Endodermal cell (in vitro differentiated cells): ENCODE measurements at regions not wholly inside any gene's neighbourhood (a gene's known extent, or its start where the extent isn't known, plus 50 kb on each side); places are given as distances from the start of the nearest gene placed in this dataset.

Experiments used
- DNase-seq: peaks from one replicate; pipeline ENCODE4 v3.0.0-alpha.2; 2017
- H3K27ac ChIP-seq: 2 replicates; pipeline ENCODE4 v1.5.1; 2013; ENCODE audit warnings: mild to moderate bottlenecking, low read depth, low read length, moderate library complexity
- H3K27me3 ChIP-seq: 2 replicates; pipeline ENCODE4 v1.6.1; 2013; ENCODE audit warnings: mild to moderate bottlenecking, low read length, moderate library complexity; ENCODE audit not compliant: insufficient read depth, control insufficient read depth, poor library complexity, severe bottlenecking
- H3K36me3 ChIP-seq: 2 replicates; pipeline ENCODE4 v1.7.0; 2013; ENCODE audit warnings: mild to moderate bottlenecking, low read length, moderate library complexity; ENCODE audit not compliant: control insufficient read depth, insufficient read depth
- H3K4me1 ChIP-seq: one replicate; pipeline ENCODE4 v1.7.0; 2013; ENCODE audit warnings: low read length; ENCODE audit not compliant: control insufficient read depth, insufficient read depth
- H3K4me3 ChIP-seq: 2 replicates; pipeline ENCODE4 v1.5.1; 2013; ENCODE audit warnings: mild to moderate bottlenecking, low read length, moderate library complexity
- H3K9ac ChIP-seq: 2 replicates; pipeline ENCODE4 v1.6.1; 2013; ENCODE audit warnings: mild to moderate bottlenecking, low read length, moderate library complexity; ENCODE audit not compliant: poor library complexity, severe bottlenecking; ENCODE audit errors: extremely low read depth
- H3K9me3 ChIP-seq: 2 replicates; pipeline ENCODE4 v1.6.1; 2013; ENCODE audit warnings: mild to moderate bottlenecking, low read length, moderate library complexity; ENCODE audit not compliant: control insufficient read depth
- H3K27ac Mint-ChIP-seq: 2 replicates; pipeline ENCODE4 v1.8.0; 2020; ENCODE audit warnings: mixed read lengths
- H3K27me3 Mint-ChIP-seq: 2 replicates; pipeline ENCODE4 v1.8.0; 2021; ENCODE audit warnings: mild to moderate bottlenecking, mixed read lengths; ENCODE audit not compliant: insufficient read depth
- H3K36me3 Mint-ChIP-seq: 2 replicates; pipeline ENCODE4 v1.8.0; 2020; ENCODE audit warnings: low read depth, mixed read lengths
- H3K4me1 Mint-ChIP-seq: 2 replicates; pipeline ENCODE4 v1.8.0; 2020; ENCODE audit warnings: mixed read lengths
- H3K4me3 Mint-ChIP-seq: 2 replicates; pipeline ENCODE4 v1.8.0; 2020; ENCODE audit warnings: mild to moderate bottlenecking, moderate library complexity, mixed read lengths
- H3K9me3 Mint-ChIP-seq: 2 replicates; pipeline ENCODE4 v1.8.0; 2020; ENCODE audit warnings: mild to moderate bottlenecking, mixed read lengths
- WGBS, 2 experiments: methylation state at CpG; one replicate each; pipeline versions ENCODE4 v1.1.5 to v1.1.7; 2013; ENCODE audit warnings: missing lambda C conversion rate in 2 of 2, mixed read lengths in 1 of 2; ENCODE audit not compliant: insufficient coverage in 1 of 2, insufficient read length in 1 of 2; 5-methylcytosine and 5-hydroxymethylcytosine counted together
- TF ChIP-seq, protein P1 (sequence below): fragments of 200-600 bp; sonication (generic); conservative IDR thresholded peaks from 2 replicates; pipeline ENCODE4 v1.5.0; 2021; ENCODE audit warnings: antibody characterized with exemption, mild to moderate bottlenecking

DNA sequence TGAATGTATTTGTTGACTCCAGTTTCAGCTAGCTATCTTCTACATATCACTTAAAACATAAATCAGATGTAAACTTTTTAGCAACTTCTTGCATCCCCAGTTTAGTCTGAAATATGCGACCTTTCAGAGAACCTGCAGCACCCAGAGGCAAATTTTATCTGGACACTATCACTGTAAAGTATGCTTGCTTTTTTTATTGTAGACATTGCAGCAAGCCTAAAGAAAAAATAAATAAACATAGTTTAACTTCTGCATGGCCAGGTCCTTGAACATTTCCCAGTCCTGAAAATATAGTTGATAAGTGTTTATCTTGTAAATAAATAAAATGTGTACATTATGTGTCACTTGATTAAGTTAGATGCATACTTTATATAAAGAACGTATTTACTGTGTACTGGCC lies 1829.4 kb downstream of the PCDH9 start:
- Histone ChIP-seq H3K4me3 (no peak overlapping the region), H3K27ac (no peak overlapping the region), H3K9ac (no peak overlapping the region), H3K27me3 (no peaks in the 10 kb centered on the region), H3K36me3 (no peaks in the 10 kb centered on the region), H3K4me1 (no peaks in the 10 kb centered on the region), H3K9me3 (no peaks in the 10 kb centered on the region)
- Mint-ChIP-seq H3K27ac (no peak overlapping the region), H3K9me3 (no peaks in the 10 kb centered on the region), H3K36me3 (no peaks in the 10 kb centered on the region), H3K27me3 (no peaks in the 10 kb centered on the region), H3K4me3 (no peak overlapping the region), H3K4me1 (no peaks in the 10 kb centered on the region)
- no peak for DNase-seq
- 83 to 100% methylated on average over 1 to 2 of the region's 2 CpGs for WGBS, 2 experiments
- TF ChIP-seq, protein P1, sequence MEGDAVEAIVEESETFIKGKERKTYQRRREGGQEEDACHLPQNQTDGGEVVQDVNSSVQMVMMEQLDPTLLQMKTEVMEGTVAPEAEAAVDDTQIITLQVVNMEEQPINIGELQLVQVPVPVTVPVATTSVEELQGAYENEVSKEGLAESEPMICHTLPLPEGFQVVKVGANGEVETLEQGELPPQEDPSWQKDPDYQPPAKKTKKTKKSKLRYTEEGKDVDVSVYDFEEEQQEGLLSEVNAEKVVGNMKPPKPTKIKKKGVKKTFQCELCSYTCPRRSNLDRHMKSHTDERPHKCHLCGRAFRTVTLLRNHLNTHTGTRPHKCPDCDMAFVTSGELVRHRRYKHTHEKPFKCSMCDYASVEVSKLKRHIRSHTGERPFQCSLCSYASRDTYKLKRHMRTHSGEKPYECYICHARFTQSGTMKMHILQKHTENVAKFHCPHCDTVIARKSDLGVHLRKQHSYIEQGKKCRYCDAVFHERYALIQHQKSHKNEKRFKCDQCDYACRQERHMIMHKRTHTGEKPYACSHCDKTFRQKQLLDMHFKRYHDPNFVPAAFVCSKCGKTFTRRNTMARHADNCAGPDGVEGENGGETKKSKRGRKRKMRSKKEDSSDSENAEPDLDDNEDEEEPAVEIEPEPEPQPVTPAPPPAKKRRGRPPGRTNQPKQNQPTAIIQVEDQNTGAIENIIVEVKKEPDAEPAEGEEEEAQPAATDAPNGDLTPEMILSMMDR: no peak

DNA sequence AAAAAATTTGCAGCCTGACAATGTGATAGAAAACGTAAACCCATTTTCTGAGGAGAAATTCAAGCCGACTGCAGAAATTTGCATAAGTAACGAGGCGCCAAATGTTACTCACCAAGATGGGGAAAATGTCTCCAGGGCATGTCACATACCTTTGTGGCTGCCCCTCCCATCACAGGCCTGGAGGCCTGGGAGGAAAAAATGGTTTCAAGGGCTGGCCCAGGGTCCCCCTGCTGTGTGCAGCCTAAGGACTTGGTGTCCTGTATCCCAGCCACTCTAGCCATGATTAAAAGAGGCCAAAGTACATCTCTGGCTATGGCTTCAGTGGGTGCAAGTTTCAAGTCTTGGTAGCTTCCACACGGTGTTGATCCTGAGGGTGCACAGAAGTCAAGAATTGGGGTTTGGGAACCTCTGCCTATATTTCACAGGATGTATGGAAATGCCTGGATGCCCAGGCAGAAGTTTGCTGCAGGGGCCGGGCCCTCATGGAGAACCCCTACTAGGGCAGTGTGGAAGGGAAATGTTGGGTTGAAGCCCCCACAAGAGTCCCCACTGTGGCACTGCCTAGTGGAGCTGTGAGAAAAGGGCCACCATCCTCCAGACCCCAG lies 1842.3 kb downstream of the PCDH9 start:
- Histone ChIP-seq H3K27me3 (no peaks in the 10 kb centered on the region), H3K27ac (no peak overlapping the region), H3K4me1 (no peaks in the 10 kb centered on the region), H3K9ac (no peak overlapping the region), H3K36me3 (no peaks in the 10 kb centered on the region), H3K4me3 (no peak overlapping the region), H3K9me3 (peaks cover 34% of the 10 kb centered on the region)
- peak; percentile 66 for DNase-seq
- TF ChIP-seq, protein P1: no peak
- Mint-ChIP-seq H3K4me1 (no peaks in the 10 kb centered on the region), H3K27ac (no peak overlapping the region), H3K27me3 (peaks cover under 1% of the 10 kb centered on the region), H3K9me3 (peaks cover 41% of the 10 kb centered on the region), H3K4me3 (no peak overlapping the region), H3K36me3 (peaks cover 4% of the 10 kb centered on the region)
- WGBS, 2 experiments: 89 to 93% methylated on average over 5 to 6 of the region's 6 CpGs

DNA sequence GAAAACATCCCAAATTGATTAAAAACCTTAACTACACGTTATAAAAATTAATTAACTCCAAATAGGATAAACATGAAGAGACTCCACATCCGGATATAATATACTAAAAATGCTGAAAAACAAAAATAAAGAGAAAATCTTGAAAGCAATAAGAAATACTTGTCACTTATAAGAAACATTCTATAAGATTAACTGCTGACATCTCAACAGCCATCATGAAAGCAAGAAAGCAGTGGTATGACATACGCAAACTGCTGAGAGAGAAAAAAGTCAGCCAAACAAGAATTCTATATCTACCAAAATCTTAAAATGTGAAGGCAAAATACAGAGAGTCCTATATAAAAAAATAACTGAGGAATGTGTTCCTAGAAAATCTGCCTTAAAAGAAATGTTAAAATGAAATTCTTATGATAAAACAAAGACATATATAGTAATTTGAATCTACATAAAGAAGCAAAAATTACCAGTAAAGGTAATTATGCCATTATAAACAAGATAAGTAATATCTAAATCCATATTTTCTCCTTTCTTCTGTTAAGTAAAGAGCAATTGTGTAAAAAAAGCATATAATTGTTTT lies 1851.1 kb downstream of the PCDH9 start:
- Mint-ChIP-seq H3K4me3 (no peak overlapping the region), H3K36me3 (no peaks in the 10 kb centered on the region), H3K27me3 (no peaks in the 10 kb centered on the region), H3K4me1 (no peaks in the 10 kb centered on the region), H3K9me3 (peaks cover 16% of the 10 kb centered on the region), H3K27ac (no peak overlapping the region)
- H3K27me3 ChIP-seq: no peaks in the 10 kb centered on the region
- 91% methylated on average over 3 of the region's 3 CpGs; no CpG with 5 or more reads in 1 of the 2 experiments for WGBS, 2 experiments
- no peak overlapping the region for H3K9ac ChIP-seq
- TF ChIP-seq, protein P1: no peak
- peaks cover 16% of the 10 kb centered on the region for H3K9me3 ChIP-seq
- H3K27ac ChIP-seq: no peak overlapping the region
- no peaks in the 10 kb centered on the region for H3K36me3 ChIP-seq
- H3K4me3 ChIP-seq: no peak overlapping the region
- H3K4me1 ChIP-seq: no peaks in the 10 kb centered on the region
- no peak for DNase-seq
